Spleen (tissue), 7 donors: ENCODE measurements at regions not wholly inside any gene's neighbourhood (a gene's known extent, or its start where the extent isn't known, plus 50 kb on each side); places are given as distances from the start of the nearest gene placed in this dataset.

ENCODE experiments used
- CTCF ChIP-seq, 11 experiments: fragments of 200-600 bp in 7 of 11; fragments of 450-650 bp in 4 of 11; sonication (generic) in 4 of 11; IDR thresholded peaks in 8 of 11; conservative IDR thresholded peaks in 3 of 11; 1 replicate in 7 of 11; 2 replicates in 4 of 11; pipeline versions ENCODE4 v1.4.0 to v1.8.0; 2016 to 2021; ENCODE audit warnings: antibody characterized with exemption in 11 of 11, inconsistent platforms in 4 of 11, mild to moderate bottlenecking in 1 of 11
- POLR2A ChIP-seq, 3 donors: fragments of 450-650 bp; IDR thresholded peaks; one replicate each; pipeline ENCODE4 v1.5.1; 2017; ENCODE audit warnings: antibody characterized with exemption in 3 of 3, mild to moderate bottlenecking in 1 of 3
- POLR2AphosphoS5 ChIP-seq, 3 donors: sonication (generic); formaldehyde crosslinking; IDR thresholded peaks; one replicate each; pipeline ENCODE4 v1.5.1; 2017; ENCODE audit warnings: antibody characterized with exemption in 3 of 3
- donor health status: DM: no; HTN: no; CAD: no; lungs with moderate emphysema.
- donor health status: DM: no; HTN: no; CAD: no.
- donor health status: DM: no; HTN: no; CAD: no.

GRCh38 chr6:144762469-144762868 lies 477.3 kb downstream of the UTRN start:
- TF ChIP-seq CTCF (IDR thresholded peaks at IDR 0.05 in 8 of 11, conservative IDR thresholded peaks at IDR 0.05 in 3 of 11): no peak
- peak in 1 of 3 donors; percentile 4 for TF ChIP-seq POLR2AphosphoS5 (IDR thresholded peaks at IDR 0.05)
- no peak for TF ChIP-seq POLR2A (IDR thresholded peaks at IDR 0.05)
